ENCODE measurements at regions not wholly inside any gene's neighbourhood (a gene's known extent, or its start where the extent isn't known, plus 50 kb on each side); places are given as distances from the start of the nearest gene placed in this dataset.

GRCh38 chr16:9597967-9598730, 506.7 kb downstream of the HAPSTR1 start:
- ATAC-seq (ENCODE audit: insufficient number of reproducible peaks, low FRiP score, low read depth) (no peak), DNase-seq (ENCODE audit: low spot score) (no peak)
- H3K27me3 ChIP-seq (replicated peaks; ENCODE audit: insufficient read depth) = no peaks in the 10 kb centered on the region
- H3K4me3 ChIP-seq = no peak overlapping the region
- TF ChIP-seq CTCF (IDR thresholded peaks at IDR 0.05) = no peak
- H3K4me1 ChIP-seq (ENCODE audit: control insufficient read depth in 1 of 2, low read depth in 2 of 2) = no peaks in the 10 kb centered on the region
- H3K36me3 ChIP-seq = no peaks in the 10 kb centered on the region
- H3K27ac ChIP-seq = no peak overlapping the region
- H3K9me3 ChIP-seq = no peaks in the 10 kb centered on the region

GRCh38 chr16:9598731-9599083, 507.3 kb downstream of the HAPSTR1 start:
- DNase-seq (ENCODE audit: low spot score) (no peak), ATAC-seq (ENCODE audit: insufficient number of reproducible peaks, low FRiP score, low read depth) (no peak)
- TF ChIP-seq CTCF (IDR thresholded peaks at IDR 0.05) = no peak
- H3K27me3 ChIP-seq (replicated peaks; ENCODE audit: insufficient read depth) = no peaks in the 10 kb centered on the region
- no peak overlapping the region for H3K27ac ChIP-seq
- no peak overlapping the region for H3K4me3 ChIP-seq
- no peaks in the 10 kb centered on the region for H3K4me1 ChIP-seq (ENCODE audit: control insufficient read depth in 1 of 2, low read depth in 2 of 2)
- no peaks in the 10 kb centered on the region for H3K9me3 ChIP-seq
- no peaks in the 10 kb centered on the region for H3K36me3 ChIP-seq

- H3K27me3 ChIP-seq (replicated peaks; ENCODE audit: insufficient read depth) = no peaks in the 10 kb centered on the region
- no peak overlapping the region for H3K4me3 ChIP-seq
- ATAC-seq (ENCODE audit: insufficient number of reproducible peaks, low FRiP score, low read depth) = no peak
- DNase-seq (ENCODE audit: low spot score) = no peak
- no peak for TF ChIP-seq CTCF (IDR thresholded peaks at IDR 0.05)
- H3K9me3 ChIP-seq = no peaks in the 10 kb centered on the region
- H3K36me3 ChIP-seq = no peaks in the 10 kb centered on the region
- no peak overlapping the region for H3K27ac ChIP-seq
- H3K4me1 ChIP-seq (ENCODE audit: control insufficient read depth in 1 of 2, low read depth in 2 of 2) = no peaks in the 10 kb centered on the region
Observed at GRCh38 chr16:9599415-9600120, 508.1 kb downstream of the HAPSTR1 start.

- no peaks in the 10 kb centered on the region for H3K4me1 ChIP-seq (ENCODE audit: control insufficient read depth in 1 of 2, low read depth in 2 of 2)
- no peaks in the 10 kb centered on the region for H3K9me3 ChIP-seq
- H3K36me3 ChIP-seq = no peaks in the 10 kb centered on the region
- no peak overlapping the region for H3K27ac ChIP-seq
- DNase-seq (ENCODE audit: low spot score) = no peak
- H3K4me3 ChIP-seq = no peak overlapping the region
- no peak for ATAC-seq (ENCODE audit: insufficient number of reproducible peaks, low FRiP score, low read depth)
- H3K27me3 ChIP-seq (replicated peaks; ENCODE audit: insufficient read depth) = no peaks in the 10 kb centered on the region
- no peak for TF ChIP-seq CTCF (IDR thresholded peaks at IDR 0.05)
Observed at GRCh38 chr16:9602189-9602588, 510.7 kb downstream of the HAPSTR1 start.

- Histone ChIP-seq H3K36me3 (no peaks in the 10 kb centered on the region), H3K27me3 (replicated peaks; ENCODE audit: insufficient read depth) (no peaks in the 10 kb centered on the region), H3K4me1 (ENCODE audit: control insufficient read depth in 1 of 2, low read depth in 2 of 2) (no peaks in the 10 kb centered on the region), H3K27ac (no peak overlapping the region), H3K9me3 (no peaks in the 10 kb centered on the region), H3K4me3 (no peak overlapping the region)
- no peak for TF ChIP-seq CTCF (IDR thresholded peaks at IDR 0.05)
- DNase-seq (ENCODE audit: low spot score) = no peak
- no peak for ATAC-seq (ENCODE audit: insufficient number of reproducible peaks, low FRiP score, low read depth)
Observed at GRCh38 chr16:9603316-9603715, 511.9 kb downstream of the HAPSTR1 start.
